Uterus (tissue), 3 donors: ENCODE measurements at regions not wholly inside any gene's neighbourhood (a gene's known extent, or its start where the extent isn't known, plus 50 kb on each side); places are given as distances from the start of the nearest gene placed in this dataset.

Experiments used
- DNase-seq, 2 donors: peaks; one replicate each; pipeline ENCODE4 v3.0.0-alpha.2; 2019 to 2020
- H3K27ac ChIP-seq, 2 donors: fragments of 200-600 bp; sonication (generic); 1 replicate in 1 of 2; 2 replicates in 1 of 2; pipeline ENCODE4 v1.5.1; 2016 to 2018
- H3K27me3 ChIP-seq, 2 donors: fragments of 200-600 bp; sonication (generic); one replicate each; pipeline ENCODE4 v1.5.1; 2018 to 2019; ENCODE audit warnings: control low read depth in 1 of 2
- H3K36me3 ChIP-seq, 2 donors: fragments of 200-600 bp; sonication (generic); one replicate each; pipeline ENCODE4 v1.5.1; 2019; ENCODE audit warnings: control low read depth in 1 of 2
- H3K4me1 ChIP-seq, 2 donors: fragments of 200-600 bp; sonication (generic); one replicate each; pipeline ENCODE4 v1.5.1; 2018 to 2019; ENCODE audit warnings: control low read depth in 1 of 2
- H3K4me3 ChIP-seq, 2 donors: fragments of 200-600 bp; sonication (generic); 1 replicate in 1 of 2; 2 replicates in 1 of 2; pipeline ENCODE4 v1.5.1; 2018 to 2019; ENCODE audit warnings: mild to moderate bottlenecking in 1 of 2
- H3K9me3 ChIP-seq, 2 donors: fragments of 200-600 bp; sonication (generic); one replicate each; pipeline ENCODE4 v1.5.1; 2019; ENCODE audit warnings: control low read depth in 1 of 2
- CTCF ChIP-seq, 4 experiments: fragments of 200-600 bp in 2 of 4; fragments of 450-650 bp in 2 of 4; sonication (generic) in 2 of 4; IDR thresholded peaks; one replicate each; pipeline ENCODE4 v1.5.1; 2016 to 2019; ENCODE audit warnings: antibody characterized with exemption in 4 of 4, mild to moderate bottlenecking in 2 of 4, moderate library complexity in 1 of 4
- POLR2A ChIP-seq, 2 donors: fragments of 450-650 bp; IDR thresholded peaks; one replicate each; pipeline ENCODE4 v1.6.1; 2016; ENCODE audit warnings: antibody characterized with exemption in 2 of 2, mild to moderate bottlenecking in 1 of 2, moderate library complexity in 1 of 2
- intact Hi-C: fragments of 100-400 bp; cut with DNase I; formaldehyde crosslinking; loops from one replicate; pipeline ENCODE4 v1.15.1; 2023; ENCODE audit warnings: low total_unique reads
- donor health status: DM: yes; HTN: yes; CAD: no.

GRCh38 chr2:84016183-84016582 lies 442.9 kb downstream of the SUCLG1 start:
- no peak for TF ChIP-seq POLR2A (IDR thresholded peaks at IDR 0.05)
- Histone ChIP-seq H3K36me3 (no peaks in the 10 kb centered on the region), H3K4me3 (no peak overlapping the region), H3K4me1 (no peaks in the 10 kb centered on the region), H3K27ac (no peak overlapping the region), H3K9me3 (no peaks in the 10 kb centered on the region), H3K27me3 (no peaks in the 10 kb centered on the region)
- no peak for DNase-seq
- intact Hi-C loops, result no loop called here

- Histone ChIP-seq H3K36me3 (no peaks in the 10 kb centered on the region), H3K9me3 (no peaks in the 10 kb centered on the region), H3K27me3 (no peaks in the 10 kb centered on the region), H3K27ac (no peak overlapping the region), H3K4me1 (no peaks in the 10 kb centered on the region), H3K4me3 (no peak overlapping the region)
- no peak for DNase-seq
- TF ChIP-seq CTCF (IDR thresholded peaks at IDR 0.05) (no peak), POLR2A (IDR thresholded peaks at IDR 0.05) (no peak)
- intact Hi-C loops, result no loop called here
Observed at GRCh38 chr2:83997889-83998288, 461.2 kb downstream of the SUCLG1 start.

GRCh38 chr2:83994633-83995179 lies 464.4 kb downstream of the SUCLG1 start:
- TF ChIP-seq CTCF (IDR thresholded peaks at IDR 0.05), result no peak
- no peak for TF ChIP-seq POLR2A (IDR thresholded peaks at IDR 0.05)
- Histone ChIP-seq H3K36me3 (no peaks in the 10 kb centered on the region), H3K27me3 (no peaks in the 10 kb centered on the region), H3K9me3 (no peaks in the 10 kb centered on the region), H3K27ac (no peak overlapping the region), H3K4me1 (no peaks in the 10 kb centered on the region), H3K4me3 (no peak overlapping the region)
- DNase-seq, result no peak
- intact Hi-C loops, result no loop called here

GRCh38 chr2:83993873-83994632 lies 465.0 kb downstream of the SUCLG1 start:
- Histone ChIP-seq H3K27me3 (no peaks in the 10 kb centered on the region), H3K9me3 (no peaks in the 10 kb centered on the region), H3K27ac (no peak overlapping the region), H3K36me3 (no peaks in the 10 kb centered on the region), H3K4me1 (no peaks in the 10 kb centered on the region), H3K4me3 (no peak overlapping the region)
- TF ChIP-seq CTCF (IDR thresholded peaks at IDR 0.05), result no peak
- no peak for TF ChIP-seq POLR2A (IDR thresholded peaks at IDR 0.05)
- intact Hi-C loops, result no loop called here
- DNase-seq, result no peak

- Histone ChIP-seq H3K4me3 (no peak overlapping the region), H3K36me3 (no peaks in the 10 kb centered on the region), H3K27ac (no peak overlapping the region), H3K9me3 (no peaks in the 10 kb centered on the region), H3K4me1 (no peaks in the 10 kb centered on the region), H3K27me3 (no peaks in the 10 kb centered on the region)
- TF ChIP-seq CTCF (IDR thresholded peaks at IDR 0.05) (no peak), POLR2A (IDR thresholded peaks at IDR 0.05) (no peak)
- no peak for DNase-seq
- intact Hi-C loops, result no loop called here
Observed at GRCh38 chr2:83991992-83992391, 467.1 kb downstream of the SUCLG1 start.
